Fibroblast of the conjunctiva (primary cell): ENCODE measurements at regions not wholly inside any gene's neighbourhood (a gene's known extent, or its start where the extent isn't known, plus 50 kb on each side); places are given as distances from the start of the nearest gene placed in this dataset.

Source experiments
- DNase-seq: peaks from one replicate; pipeline ENCODE4 v3.0.0-alpha.2; 2010; ENCODE audit warnings: low read depth

- DNase-seq: no peak
Measured at GRCh38 chr7:94236960-94237359, 157.7 kb upstream of the COL1A2 start.

DNA sequence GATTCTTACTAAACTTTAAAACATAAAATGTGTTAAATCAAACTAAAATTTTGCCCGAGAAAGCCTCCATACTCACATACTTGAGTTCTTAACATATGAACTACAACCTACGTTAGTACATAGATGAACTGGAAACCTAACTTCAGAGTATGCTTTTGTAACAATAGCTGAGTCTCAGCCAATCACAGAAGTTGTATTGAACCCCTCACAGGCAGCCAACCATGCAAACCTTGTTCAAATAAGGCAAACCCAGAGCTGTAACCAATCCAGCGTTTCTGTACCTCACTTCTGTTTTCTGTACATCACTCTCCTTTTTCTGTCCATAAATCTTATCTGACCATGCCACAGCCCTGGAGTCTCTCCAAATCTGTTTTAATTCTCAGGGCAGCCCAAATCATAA, 157.3 kb upstream of the COL1A2 start:
- DNase-seq: no peak

DNA sequence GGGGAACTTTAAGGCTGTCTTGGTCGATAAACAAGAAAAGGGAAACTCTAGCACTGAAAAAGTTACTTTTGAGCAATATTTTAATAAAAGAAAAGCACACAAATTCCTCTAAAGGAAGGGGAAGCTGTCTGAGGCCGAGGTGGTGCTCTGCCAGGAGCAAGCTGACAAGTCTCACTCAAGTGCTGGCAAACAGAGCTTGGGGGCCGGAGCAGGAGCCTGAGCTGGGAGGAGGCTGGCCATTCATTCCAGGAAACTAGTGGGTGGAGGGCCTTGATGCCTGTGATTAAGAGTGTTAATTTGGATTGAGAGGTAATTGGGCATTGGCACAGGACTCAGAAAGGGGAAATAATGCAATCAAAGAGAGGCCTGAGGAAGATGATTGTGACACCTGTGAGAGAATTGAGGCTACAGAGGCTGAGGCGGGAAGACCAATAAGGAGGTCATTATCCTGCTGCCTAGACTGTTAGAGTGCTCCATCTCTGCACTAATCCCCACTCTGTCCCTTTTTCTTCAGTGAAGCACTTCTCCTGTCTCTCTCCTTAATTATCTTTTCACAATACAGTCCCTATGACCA, 154.9 kb upstream of the COL1A2 start:
- no peak for DNase-seq

DNA sequence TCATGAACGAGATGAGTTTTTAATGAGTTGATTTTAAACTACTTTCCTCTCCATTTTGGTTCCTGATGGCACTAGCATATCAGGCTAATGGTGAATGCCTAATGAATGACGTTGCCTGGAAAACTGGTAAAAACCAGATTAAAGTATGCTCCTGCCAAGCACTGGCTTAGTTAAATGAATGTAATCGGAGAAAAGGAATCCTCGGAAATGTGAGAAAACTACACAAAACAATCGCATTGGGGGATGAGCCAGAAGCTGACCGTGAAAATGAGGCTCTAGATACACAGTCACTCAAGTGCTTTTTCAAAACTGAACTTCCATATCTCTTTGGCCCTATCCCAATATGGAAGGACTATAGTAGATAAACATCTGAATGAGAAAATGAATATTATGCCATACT, 153.8 kb upstream of the COL1A2 start:
- peak; percentile 24 for DNase-seq

GRCh38 chr7:94241402-94241925, 153.2 kb upstream of the COL1A2 start:
- no peak for DNase-seq

- DNase-seq: no peak
Measured at GRCh38 chr7:94243066-94243711, 151.5 kb upstream of the COL1A2 start.

- no peak for DNase-seq
Measured at GRCh38 chr7:94244760-94245159, 149.9 kb upstream of the COL1A2 start.

DNA sequence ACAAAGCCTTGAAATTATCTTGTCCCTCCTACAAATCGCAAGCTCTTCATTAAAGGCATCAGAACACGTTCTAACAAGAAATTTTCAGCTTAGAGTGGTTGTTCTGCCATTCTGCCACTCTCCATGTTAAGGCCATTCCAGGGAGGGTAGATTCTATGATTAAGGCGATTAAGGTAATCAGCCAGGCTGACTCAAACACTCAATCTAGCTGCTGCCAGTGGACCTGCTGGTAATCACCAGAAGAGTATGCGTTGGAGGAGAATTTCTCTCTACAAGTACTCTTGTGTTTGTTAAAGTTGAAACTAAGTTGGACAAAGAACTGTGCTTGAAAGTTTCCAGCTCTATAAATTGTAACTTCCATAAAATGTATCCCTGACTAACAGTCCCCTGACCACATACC, 149.2 kb upstream of the COL1A2 start:
- DNase-seq: no peak

GRCh38 chr7:94247970-94248369, 146.7 kb upstream of the COL1A2 start:
- DNase-seq: no peak

- DNase-seq: no peak
Measured at GRCh38 chr7:94249631-94250030, 145.1 kb upstream of the COL1A2 start.

DNA sequence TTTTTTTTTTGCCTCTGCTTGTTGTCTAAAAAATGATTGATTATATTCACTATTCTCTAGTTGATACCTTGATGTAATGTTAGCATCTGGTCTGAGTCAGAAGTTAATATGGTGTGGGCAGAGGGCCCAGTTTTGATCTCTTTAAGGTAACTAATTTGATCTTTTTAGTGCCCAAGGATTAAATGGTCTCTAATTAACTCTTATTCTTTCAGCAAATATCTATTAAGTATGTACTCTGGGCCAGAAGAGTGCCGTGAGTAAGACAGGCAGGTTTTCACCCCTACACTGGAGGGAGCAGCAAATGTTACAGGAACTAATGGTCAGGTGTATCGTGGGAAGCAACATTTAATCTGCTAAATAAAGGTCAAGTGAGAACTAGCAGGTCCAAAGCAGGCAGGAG, 144.6 kb upstream of the COL1A2 start:
- DNase-seq: no peak

DNA sequence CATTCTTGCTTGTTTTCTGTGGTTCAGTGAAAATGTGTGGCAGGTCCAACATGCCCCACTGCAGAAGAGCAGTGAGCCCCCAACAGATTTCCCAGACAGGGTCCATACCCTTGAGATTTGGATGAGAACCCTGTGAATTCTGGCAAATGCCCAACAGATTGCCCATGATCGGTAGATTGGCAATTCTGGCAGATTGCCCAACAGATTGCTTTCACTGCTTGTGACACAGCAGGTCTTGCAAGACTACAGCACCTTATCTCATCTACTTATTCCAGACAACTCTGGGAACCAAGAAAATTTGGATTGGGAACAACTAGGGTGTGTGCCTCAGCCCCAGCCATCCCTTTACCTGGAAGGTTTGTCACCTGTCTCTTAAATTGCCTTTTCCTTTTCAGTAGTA, 143.7 kb upstream of the COL1A2 start:
- no peak for DNase-seq

GRCh38 chr7:94252124-94252523, 142.6 kb upstream of the COL1A2 start:
- DNase-seq: no peak

DNA sequence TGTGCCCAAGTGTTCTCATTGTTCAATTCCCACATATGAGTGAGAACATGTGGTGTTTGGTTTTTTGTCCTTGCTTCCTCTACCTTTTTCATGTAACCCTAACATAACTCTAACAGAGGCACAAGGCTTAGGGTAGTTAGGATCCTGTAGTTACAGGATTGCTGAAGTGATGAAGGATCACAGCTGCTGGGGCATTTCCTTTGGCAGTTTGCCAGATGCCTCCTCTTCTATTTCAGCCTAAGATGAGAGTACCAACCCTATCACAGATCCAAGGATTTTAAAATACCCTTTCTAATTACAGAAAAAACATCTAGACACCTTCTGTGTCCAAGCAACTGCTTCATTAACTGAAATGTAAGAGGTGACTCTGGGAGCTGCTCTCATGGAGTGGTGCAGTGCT, 141.7 kb upstream of the COL1A2 start:
- DNase-seq: no peak

DNA sequence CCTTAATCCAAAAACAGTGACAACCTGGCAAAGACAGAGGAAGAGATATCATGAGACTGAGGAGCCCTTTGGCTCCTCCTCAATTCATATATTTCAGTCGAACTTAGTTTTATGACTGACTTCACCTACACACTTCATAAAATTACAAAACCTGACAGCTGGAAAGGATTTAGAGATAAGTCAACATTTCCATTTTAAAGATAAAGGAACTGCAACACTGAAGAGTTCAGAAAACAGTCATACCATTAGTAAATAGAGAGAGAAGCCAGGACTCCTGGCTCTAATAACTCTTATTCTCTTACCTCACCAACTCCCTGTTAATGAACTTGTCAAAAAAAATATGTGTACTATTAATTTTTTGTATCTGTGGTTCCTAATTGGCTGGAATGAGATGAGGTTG, 141.0 kb upstream of the COL1A2 start:
- no peak for DNase-seq

DNA sequence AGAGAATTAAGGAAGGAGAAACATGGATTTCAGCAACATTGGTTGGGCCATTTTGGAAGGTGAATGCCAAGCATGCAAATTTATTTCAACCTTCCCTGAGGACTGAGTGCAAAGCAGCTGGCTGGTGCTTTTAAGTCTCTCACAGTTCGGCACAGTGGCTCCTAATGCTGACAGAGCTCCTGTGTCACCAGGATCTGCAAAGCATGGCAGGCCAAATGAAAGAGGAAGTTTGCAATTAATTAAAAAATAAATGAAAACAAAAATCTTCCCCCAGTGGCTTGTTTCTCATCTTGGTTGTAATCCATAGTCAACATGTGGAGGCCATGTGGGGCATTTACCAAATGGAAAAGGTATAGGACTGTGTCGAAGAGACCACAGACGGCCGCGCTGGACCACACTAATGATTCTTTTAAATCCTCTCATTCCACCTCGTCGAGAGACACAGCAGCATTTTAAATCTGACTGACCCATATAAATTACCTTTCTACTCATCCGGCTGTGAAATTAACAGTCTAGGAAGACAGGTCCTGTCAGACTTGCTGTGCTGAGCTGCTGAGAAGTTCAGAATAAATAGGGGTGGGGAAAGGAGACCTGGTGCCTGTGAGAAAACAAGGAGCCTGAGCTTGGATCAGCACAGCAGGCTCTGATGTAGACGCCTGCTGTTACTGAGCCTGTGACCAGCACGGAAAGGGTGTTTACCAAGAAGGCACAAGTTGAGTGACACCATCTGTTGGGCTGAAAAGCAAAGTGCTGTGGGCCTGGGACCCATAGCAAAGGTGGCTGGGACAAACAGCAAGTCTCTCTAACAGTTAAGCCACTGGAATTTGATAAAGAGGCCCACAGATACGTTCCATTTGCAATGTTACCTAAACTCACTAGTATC, 136.0 kb upstream of the COL1A2 start:
- DNase-seq: no peak

- no peak for DNase-seq
Measured at GRCh38 chr7:94261067-94261466, 133.6 kb upstream of the COL1A2 start.

DNA sequence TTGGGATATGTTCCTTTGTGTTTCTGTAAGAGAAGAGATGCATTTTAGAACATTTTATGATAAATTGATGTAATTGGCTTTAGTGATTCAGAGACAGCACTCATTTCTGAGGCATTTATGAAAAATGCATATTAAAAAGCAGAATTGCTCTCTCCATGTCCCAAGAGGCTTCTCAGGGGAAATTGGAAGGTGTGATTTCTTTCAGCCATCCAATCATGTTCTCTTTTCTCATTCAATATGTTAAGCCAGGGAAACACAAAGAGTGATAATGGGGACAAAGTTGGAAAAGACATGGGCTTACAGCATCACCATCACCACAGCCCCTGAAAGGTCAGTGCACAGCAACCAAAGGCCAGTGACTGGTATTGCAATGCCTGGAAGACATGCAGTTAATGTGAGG, 129.9 kb upstream of the COL1A2 start:
- no peak for DNase-seq

DNA sequence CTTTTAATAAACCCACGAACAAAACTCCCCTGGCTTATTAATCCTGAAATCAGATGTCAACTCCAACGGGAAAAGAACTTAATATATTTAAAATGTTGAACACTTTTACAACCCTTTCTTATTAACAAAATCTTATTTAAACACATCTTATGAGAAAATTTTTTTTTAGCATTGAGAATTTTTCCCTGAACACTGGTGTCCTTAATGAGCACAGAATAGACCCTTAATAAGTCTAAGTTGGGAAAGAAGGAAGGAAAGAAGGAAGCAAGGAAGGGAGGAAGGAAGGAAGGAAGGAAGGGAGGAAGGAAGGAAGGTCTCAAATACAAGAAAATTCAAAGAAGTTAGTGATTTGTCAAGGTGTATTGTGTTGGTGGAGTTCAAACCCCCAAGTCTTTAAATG, 129.2 kb upstream of the COL1A2 start:
- no peak for DNase-seq

DNA sequence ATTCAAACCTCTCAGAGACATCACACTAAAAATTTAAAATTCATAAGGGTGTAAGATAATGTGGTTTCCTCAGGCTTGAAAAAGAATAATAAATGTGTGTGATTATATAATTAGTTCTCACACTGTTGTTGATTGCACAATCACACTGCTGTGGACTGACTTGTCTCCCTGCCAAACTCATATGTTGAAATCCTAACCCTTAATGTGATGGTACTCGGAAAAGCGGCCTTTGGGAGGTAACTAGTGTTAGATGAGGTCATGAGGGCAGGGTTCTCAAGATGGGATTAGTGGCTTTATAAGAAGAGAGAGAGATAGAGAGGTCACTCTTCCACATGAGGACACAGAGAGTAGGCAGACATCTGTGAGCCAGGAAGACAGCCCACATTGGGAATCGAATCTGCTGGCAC, 128.5 kb upstream of the COL1A2 start:
- DNase-seq: peak; percentile 64

- no peak for DNase-seq
Measured at GRCh38 chr7:94270772-94271171, 123.9 kb upstream of the COL1A2 start.

DNA sequence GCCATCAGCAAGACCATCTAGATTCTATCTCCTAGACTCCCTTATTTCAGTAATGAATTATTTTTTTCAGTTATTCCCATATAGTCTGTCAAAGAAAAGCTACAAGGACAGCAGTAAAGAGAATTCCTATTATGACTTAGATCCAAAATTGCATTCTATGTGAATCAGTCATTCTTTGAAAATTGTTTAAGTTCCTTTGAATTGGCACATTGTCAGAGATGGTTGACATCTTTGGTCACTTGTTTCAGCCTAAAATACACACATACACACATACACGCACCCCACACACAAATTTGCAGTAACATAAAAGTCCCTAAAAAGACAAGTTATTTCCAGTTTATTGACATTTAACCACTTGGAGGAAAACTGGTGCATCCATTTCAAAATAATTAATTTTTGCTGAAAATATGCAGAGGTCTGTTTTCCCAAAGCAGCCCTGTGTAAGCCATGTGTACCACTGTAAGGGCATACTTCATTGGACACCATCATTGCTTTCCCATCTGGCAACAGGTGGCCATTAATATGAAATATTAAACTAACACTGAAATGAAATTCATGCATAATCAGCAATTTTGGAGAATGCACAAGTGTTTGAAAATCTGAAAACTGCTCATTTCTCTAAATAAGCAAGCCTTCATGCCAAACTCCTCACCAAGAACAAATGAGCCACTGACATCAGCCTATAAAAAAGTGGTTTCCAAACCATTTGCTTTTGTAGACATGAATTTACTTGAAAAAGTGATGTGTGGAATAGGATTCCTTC, 121.7 kb upstream of the COL1A2 start:
- no peak for DNase-seq
